ENCODE measurements at regions not wholly inside any gene's neighbourhood (a gene's known extent, or its start where the extent isn't known, plus 50 kb on each side); places are given as distances from the start of the nearest gene placed in this dataset.

GRCh38 chr12:25013061-25013460, 64.2 kb upstream of the BCAT1 start:
- no peaks in the 10 kb centered on the region for H3K4me1 ChIP-seq (ENCODE audit: control insufficient read depth in 1 of 2, insufficient read depth in 2 of 2, low read length in 2 of 2)
- H3K9me3 ChIP-seq (ENCODE audit: control insufficient read depth in 1 of 2, low read length in 2 of 2), result no peaks in the 10 kb centered on the region
- H3K9ac ChIP-seq (ENCODE audit: low read depth in 1 of 2, low read length in 2 of 2), result no peak overlapping the region
- no peaks in the 10 kb centered on the region for H3K36me3 ChIP-seq (ENCODE audit: control insufficient read depth in 1 of 2, insufficient read depth in 2 of 2, low read length in 2 of 2)
- H3K27me3 ChIP-seq (ENCODE audit: control insufficient read depth in 1 of 2, insufficient read depth in 2 of 2, low read length in 2 of 2), result no peaks in the 10 kb centered on the region
- no peak overlapping the region for H3K4me3 ChIP-seq (ENCODE audit: low read depth in 1 of 2, low read length in 2 of 2)
- no peak overlapping the region for H3K27ac ChIP-seq (ENCODE audit: low read depth, low read length)

- Histone ChIP-seq H3K9ac (ENCODE audit: low read depth in 1 of 2, low read length in 2 of 2) (no peak overlapping the region), H3K4me3 (ENCODE audit: low read depth in 1 of 2, low read length in 2 of 2) (no peak overlapping the region), H3K36me3 (ENCODE audit: control insufficient read depth in 1 of 2, insufficient read depth in 2 of 2, low read length in 2 of 2) (no peaks in the 10 kb centered on the region), H3K27ac (ENCODE audit: low read depth, low read length) (no peak overlapping the region), H3K4me1 (ENCODE audit: control insufficient read depth in 1 of 2, insufficient read depth in 2 of 2, low read length in 2 of 2) (no peaks in the 10 kb centered on the region), H3K27me3 (ENCODE audit: control insufficient read depth in 1 of 2, insufficient read depth in 2 of 2, low read length in 2 of 2) (no peaks in the 10 kb centered on the region), H3K9me3 (ENCODE audit: control insufficient read depth in 1 of 2, low read length in 2 of 2) (no peaks in the 10 kb centered on the region)
Measured at GRCh38 chr12:25009496-25010092, 60.7 kb upstream of the BCAT1 start.

- H3K9me3 ChIP-seq (ENCODE audit: control insufficient read depth in 1 of 2, low read length in 2 of 2), result no peaks in the 10 kb centered on the region
- no peak overlapping the region for H3K27ac ChIP-seq (ENCODE audit: low read depth, low read length)
Measured at GRCh38 chr12:25005376-25005775, 56.5 kb upstream of the BCAT1 start.

GRCh38 chr12:25004447-25004846, 55.5 kb upstream of the BCAT1 start:
- Histone ChIP-seq H3K36me3 (ENCODE audit: control insufficient read depth in 1 of 2, insufficient read depth in 2 of 2, low read length in 2 of 2) (no peaks in the 10 kb centered on the region), H3K9me3 (ENCODE audit: control insufficient read depth in 1 of 2, low read length in 2 of 2) (no peaks in the 10 kb centered on the region), H3K4me3 (ENCODE audit: low read depth in 1 of 2, low read length in 2 of 2) (no peak overlapping the region), H3K4me1 (ENCODE audit: control insufficient read depth in 1 of 2, insufficient read depth in 2 of 2, low read length in 2 of 2) (no peaks in the 10 kb centered on the region), H3K9ac (ENCODE audit: low read depth in 1 of 2, low read length in 2 of 2) (no peak overlapping the region), H3K27me3 (ENCODE audit: control insufficient read depth in 1 of 2, insufficient read depth in 2 of 2, low read length in 2 of 2) (no peaks in the 10 kb centered on the region), H3K27ac (ENCODE audit: low read depth, low read length) (no peak overlapping the region)

More at GRCh38 chr12:25005376-25005775, 56.5 kb upstream of the BCAT1 start:
- Histone ChIP-seq H3K4me1 (ENCODE audit: control insufficient read depth in 1 of 2, insufficient read depth in 2 of 2, low read length in 2 of 2) (no peaks in the 10 kb centered on the region), H3K36me3 (ENCODE audit: control insufficient read depth in 1 of 2, insufficient read depth in 2 of 2, low read length in 2 of 2) (no peaks in the 10 kb centered on the region), H3K4me3 (ENCODE audit: low read depth in 1 of 2, low read length in 2 of 2) (no peak overlapping the region), H3K9ac (ENCODE audit: low read depth in 1 of 2, low read length in 2 of 2) (no peak overlapping the region), H3K27me3 (ENCODE audit: control insufficient read depth in 1 of 2, insufficient read depth in 2 of 2, low read length in 2 of 2) (no peaks in the 10 kb centered on the region)

GRCh38 chr12:25001311-25001710, 52.4 kb upstream of the BCAT1 start:
- H3K36me3 ChIP-seq (ENCODE audit: control insufficient read depth in 1 of 2, insufficient read depth in 2 of 2, low read length in 2 of 2), result no peaks in the 10 kb centered on the region
- H3K4me3 ChIP-seq (ENCODE audit: low read depth in 1 of 2, low read length in 2 of 2), result no peak overlapping the region
- H3K27me3 ChIP-seq (ENCODE audit: control insufficient read depth in 1 of 2, insufficient read depth in 2 of 2, low read length in 2 of 2), result no peaks in the 10 kb centered on the region
- no peaks in the 10 kb centered on the region for H3K9me3 ChIP-seq (ENCODE audit: control insufficient read depth in 1 of 2, low read length in 2 of 2)
- H3K9ac ChIP-seq (ENCODE audit: low read depth in 1 of 2, low read length in 2 of 2), result no peak overlapping the region
- no peaks in the 10 kb centered on the region for H3K4me1 ChIP-seq (ENCODE audit: control insufficient read depth in 1 of 2, insufficient read depth in 2 of 2, low read length in 2 of 2)
- no peak overlapping the region for H3K27ac ChIP-seq (ENCODE audit: low read depth, low read length)
